GM21737 (cell line): ENCODE measurements at regions not wholly inside any gene's neighbourhood (a gene's known extent, or its start where the extent isn't known, plus 50 kb on each side); places are given as distances from the start of the nearest gene placed in this dataset.

Experiments used
- ATAC-seq: cut with Tn5 transposase; IDR thresholded peaks from one replicate; pipeline ENCODE4 v1.9.1; 2021; ENCODE audit warnings: mild to moderate bottlenecking, moderate library complexity; ENCODE audit not compliant: unreplicated experiment

- ATAC-seq, result no peak
Observed at GRCh38 chr2:103809941-103810441, 1043.9 kb upstream of the POU3F3 start.

DNA sequence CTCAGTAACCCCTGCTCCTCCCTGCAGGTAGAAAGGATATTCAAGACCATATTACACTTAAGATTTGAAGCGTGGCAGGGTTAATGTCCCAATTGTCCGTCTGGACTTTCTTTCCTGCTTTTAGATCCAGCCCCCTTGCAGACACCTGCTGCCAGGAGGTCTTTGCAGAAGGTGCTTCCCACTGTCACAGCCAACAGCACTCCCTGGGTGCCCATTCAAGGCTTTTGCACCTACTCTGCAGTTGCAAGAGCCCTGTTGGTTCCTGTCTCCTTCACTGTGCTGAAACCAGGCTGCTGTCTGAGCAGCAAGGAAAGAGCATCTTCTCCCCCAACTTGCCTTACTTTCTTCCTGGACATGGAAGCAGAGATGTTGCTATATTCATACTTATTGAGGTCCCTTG is 1043.0 kb upstream of the POU3F3 start:
- no peak for ATAC-seq

DNA sequence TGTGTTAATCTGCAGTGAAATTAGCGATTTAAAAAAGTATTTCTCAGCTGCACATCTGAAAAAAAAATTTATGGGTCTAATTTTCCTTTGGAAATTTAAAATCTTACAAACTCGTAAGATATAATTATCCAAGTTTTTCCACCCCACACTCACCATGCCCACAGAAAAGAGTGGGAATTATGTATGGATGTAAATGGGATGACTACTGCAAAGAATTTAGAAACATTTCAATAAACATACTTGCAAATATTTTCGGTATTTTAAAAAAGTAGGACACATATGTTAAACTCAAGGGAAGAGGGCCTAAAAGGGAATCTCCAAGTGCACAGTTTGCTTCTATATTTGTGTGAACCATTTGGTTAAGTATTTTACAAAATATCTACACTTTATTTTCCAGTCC is 1039.9 kb upstream of the POU3F3 start:
- ATAC-seq, result no peak

- no peak for ATAC-seq
Observed at GRCh38 chr2:103815731-103816130, 1038.2 kb upstream of the POU3F3 start.

DNA sequence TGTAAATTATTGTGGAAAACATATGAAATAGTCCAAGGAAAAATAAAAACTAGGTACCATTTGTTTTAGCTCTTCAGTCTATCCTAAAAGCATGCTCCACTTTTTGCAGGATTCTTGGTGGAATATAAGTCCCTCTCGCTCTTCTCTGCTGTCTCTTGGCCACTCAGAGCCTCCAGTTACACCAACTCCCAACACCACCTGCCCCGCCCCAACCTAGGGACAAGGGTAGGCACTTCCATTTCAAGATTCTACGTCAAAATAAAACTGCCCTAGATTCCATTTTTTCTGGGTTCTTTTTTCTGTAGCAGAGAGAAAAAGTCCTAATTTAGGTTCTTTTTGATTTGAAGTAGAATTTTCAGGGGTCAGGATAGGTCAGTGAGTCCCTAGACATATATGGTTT is 1036.2 kb upstream of the POU3F3 start:
- ATAC-seq, result no peak

GRCh38 chr2:103818176-103818575 is 1035.7 kb upstream of the POU3F3 start:
- no peak for ATAC-seq

DNA sequence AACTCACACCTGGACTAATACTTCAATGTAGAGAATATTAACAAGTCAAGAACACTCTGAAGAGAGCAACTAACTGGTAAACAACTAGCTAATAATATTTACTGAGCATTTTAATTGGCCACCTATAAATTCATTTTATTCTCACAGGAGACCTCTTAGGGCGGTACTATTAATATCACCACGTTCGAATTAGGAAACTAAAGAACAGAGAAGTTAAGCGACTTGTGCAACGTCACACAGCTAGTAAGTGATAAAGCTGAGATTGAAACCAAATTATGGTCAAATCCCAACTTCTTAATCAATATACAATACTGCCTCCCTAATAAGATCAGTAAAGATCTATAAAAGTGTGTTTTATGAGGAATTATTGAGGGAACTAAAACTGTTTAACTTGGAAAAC is 1034.3 kb upstream of the POU3F3 start:
- no peak for ATAC-seq

- ATAC-seq, result no peak
Observed at GRCh38 chr2:103823847-103824246, 1030.1 kb upstream of the POU3F3 start.

DNA sequence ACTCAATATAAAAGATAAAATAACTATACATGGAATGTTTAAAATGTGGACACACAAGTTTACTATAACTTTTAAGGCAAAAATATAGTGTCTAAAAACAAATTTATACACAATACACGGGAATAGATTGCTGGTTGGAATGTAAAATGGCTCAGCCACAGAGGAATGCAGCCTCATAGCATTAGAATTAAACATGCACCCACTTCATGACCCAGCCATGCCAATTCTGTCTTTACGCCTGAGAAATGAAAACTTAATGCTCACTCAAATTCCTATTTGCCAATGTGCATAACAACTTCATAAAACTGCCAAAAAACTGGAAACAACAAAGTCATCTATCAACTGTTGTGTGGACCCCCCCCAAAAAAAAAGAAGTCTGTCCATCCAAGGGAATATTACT is 1006.6 kb upstream of the POU3F3 start:
- no peak for ATAC-seq

- ATAC-seq, result no peak
Observed at GRCh38 chr2:103859238-103859637, 994.7 kb upstream of the POU3F3 start.

DNA sequence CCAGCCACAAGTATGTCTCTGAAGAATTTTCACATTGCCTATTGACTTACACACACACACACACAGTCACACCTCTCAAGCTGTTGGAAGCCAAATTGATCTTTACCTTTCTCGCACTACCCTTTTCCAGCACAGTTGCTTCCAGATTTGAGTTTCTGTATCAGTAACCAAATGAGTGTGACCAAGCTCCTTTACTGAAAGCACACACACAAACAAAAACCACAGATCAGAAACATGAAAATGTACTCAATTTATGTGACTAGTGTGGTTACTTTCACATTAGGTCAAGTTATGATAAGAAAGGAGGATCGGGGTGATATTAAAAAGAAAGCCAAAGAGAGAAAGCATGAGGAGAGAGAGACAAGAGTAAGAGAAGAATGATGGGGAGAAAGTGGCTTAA is 993.9 kb upstream of the POU3F3 start:
- no peak for ATAC-seq

DNA sequence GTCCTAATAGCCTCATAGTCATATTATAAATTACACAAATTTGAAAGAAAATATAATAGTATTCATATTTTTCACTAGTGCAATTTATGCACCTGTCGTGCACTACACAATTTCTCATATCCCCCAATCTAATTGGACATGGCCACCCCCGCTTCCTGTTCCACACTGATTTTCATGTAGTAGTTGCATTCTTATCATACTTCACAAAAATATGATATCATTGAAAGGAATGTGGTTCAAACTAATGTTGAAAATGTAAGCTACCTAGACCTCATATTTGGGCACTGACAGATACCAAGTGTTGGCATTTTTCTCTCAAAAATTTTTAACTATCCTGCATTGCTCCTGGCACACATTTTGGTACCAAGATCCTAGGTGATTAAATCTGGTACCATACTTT is 985.5 kb upstream of the POU3F3 start:
- no peak for ATAC-seq

- no peak for ATAC-seq
Observed at GRCh38 chr2:103873716-103874351, 980.1 kb upstream of the POU3F3 start.

- no peak for ATAC-seq
Observed at GRCh38 chr2:103875131-103875530, 978.8 kb upstream of the POU3F3 start.

- ATAC-seq, result no peak
Observed at GRCh38 chr2:103875531-103875930, 978.4 kb upstream of the POU3F3 start.

- ATAC-seq, result no peak
Observed at GRCh38 chr2:103876611-103877010, 977.3 kb upstream of the POU3F3 start.

DNA sequence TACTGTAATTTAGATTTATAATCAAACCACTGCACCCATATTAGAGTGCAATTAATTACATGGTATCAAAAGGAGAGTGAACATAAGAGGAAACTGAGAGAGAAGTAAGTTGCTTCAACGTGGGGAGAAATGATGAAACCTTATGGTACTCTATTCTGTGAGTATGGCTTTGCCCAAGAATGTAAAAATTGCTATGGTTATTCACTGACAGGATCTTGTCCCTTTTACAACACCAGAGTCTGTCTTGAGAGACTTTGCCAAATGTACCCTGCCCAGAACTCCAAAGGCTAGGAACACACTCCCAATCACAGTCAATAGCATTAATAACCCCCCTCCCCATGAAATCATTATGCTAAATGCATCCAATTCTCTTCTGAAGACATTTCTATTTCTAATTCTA is 974.8 kb upstream of the POU3F3 start:
- ATAC-seq, result no peak

DNA sequence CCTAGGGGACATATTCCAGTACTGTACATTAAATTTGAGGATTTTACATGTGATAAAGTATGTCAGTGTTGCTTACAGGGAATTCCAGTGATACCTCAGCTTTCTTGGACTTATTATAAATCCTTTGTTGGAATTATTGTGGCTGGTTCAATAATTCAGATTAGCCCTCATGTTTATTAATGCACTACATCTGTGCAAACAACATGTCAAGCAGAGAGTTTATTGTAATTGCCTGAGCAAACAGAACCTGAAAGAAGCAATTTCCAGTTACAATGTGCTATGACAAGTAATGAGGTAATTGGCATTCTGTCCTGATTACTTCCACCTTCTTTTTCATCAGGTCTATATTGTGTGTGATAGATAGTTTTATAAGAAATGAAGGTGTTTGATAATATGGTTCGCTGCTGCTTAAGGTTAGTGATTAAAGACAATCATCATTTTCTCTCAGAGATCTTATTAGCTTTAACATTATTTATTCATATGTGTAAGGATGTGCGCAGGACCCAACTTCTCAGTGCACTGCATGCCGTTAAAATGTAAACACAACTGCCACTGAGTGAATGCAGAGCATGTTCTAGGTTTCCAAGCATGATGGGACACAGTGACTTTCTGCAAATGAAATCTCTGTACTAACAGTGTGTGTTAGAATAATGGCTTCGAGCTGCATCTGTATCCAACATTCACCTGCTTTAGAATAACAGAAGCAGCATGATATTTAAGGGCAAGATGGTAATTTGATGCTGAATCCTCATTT is 973.7 kb upstream of the POU3F3 start:
- ATAC-seq, result no peak

DNA sequence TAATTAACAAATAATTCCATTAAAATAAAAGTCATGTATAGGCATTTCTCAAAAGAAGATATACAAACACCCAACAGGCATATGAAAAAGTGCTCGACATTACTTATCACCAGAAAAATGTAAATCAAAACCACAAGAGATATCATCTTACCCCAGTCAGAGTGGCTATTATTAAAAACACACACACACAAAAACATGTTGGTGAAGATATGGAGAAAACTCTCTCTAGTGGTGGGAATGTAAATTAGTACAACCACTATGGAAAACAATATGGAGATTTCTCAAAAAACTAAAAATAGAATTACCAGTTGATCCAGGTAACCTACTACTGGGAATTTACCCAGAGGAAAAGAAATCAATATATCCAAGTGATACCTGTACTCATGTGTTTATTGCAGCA is 966.3 kb upstream of the POU3F3 start:
- no peak for ATAC-seq

DNA sequence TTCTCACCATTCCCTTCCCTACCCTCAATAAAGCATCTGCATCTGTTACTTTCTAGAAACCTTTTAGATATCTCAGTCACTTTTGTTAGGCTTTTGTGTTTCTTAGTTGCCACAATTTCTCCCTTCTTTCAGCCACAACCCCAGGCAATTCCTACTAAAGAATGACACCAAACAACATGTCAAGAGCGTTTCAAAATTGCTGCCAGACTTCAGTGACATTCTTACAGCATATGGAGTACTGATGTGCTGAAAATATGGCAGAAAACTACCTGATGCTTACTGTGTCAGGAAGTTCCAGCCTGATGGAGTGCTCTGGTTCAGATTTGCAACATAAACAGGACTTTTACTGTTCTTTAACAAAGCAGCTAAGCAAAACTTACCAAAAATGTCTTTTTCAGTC is 957.7 kb upstream of the POU3F3 start:
- ATAC-seq, result no peak

DNA sequence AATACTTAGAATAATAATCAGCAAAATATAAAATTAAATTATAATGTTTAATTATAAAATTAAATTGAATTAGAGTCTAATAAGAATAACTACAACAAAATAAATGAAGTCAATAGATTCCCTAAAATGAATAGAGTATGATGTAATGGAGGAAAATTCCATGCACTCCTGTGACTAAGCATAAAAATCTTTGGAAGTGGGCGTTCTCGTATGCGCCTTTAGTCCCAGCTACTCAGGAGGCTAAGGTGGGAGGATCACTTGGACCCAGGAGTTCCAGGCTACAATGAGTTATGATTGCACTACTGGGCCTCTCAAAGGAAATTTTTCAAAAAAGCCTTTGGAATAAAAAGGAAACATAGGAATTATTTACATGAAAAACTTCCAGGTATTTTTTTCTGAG is 955.4 kb upstream of the POU3F3 start:
- ATAC-seq, result no peak

DNA sequence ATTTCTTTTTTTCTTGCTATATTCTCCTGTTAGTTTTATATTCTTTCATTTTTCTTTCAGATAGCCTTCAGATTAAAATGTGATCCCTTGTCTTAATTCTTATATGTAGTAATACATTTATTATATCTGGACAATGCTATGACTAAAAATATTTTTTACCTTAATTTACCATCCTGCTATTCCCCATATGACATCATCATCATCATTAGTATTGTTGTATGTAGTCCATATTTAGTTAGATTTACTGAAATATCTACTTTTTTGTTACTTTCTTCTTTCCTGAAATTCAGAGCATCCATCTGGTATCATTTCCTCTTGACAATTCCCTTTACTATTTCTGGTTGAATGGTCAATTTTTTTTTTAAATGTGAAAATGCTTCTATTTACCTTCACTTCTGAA is 951.6 kb upstream of the POU3F3 start:
- no peak for ATAC-seq

DNA sequence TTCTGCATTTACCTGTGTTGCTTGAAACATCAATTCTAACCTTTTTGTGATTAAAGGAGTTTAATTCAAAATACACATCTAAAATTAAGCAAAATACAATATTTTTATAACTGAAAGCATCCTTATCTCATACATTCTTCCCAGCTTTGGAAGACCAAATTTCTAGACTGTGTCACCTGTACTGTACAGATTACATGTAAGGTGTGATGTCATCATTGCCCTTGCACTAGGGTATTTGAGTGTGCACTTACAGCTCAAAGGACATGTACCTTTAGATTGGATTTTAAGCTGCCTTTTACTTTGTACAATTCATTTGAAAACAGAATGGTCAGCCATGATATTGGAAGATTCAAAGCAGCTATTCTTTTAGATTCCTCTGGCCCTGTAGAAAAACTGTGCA is 932.8 kb upstream of the POU3F3 start:
- no peak for ATAC-seq
